NCI-H146 (cell line): ENCODE measurements at regions not wholly inside any gene's neighbourhood (a gene's known extent, or its start where the extent isn't known, plus 50 kb on each side); places are given as distances from the start of the nearest gene placed in this dataset.

Experiments
- DNase-seq: peaks from one replicate; lab custom pipeline; 2025; lab: John Stamatoyannopoulos, UW

- no peak for DNase-seq
Measured at GRCh38 chr22:27205492-27206373, 548.3 kb downstream of the MIAT start.

- no peak for DNase-seq
Measured at GRCh38 chr22:27206374-27207133, 549.2 kb downstream of the MIAT start.

GRCh38 chr22:27207266-27207665 lies 549.9 kb downstream of the MIAT start:
- no peak for DNase-seq

GRCh38 chr22:27207907-27208306 lies 550.5 kb downstream of the MIAT start:
- DNase-seq, result no peak

- DNase-seq, result no peak
Measured at GRCh38 chr22:27210111-27210730, 552.8 kb downstream of the MIAT start.

- DNase-seq, result no peak
Measured at GRCh38 chr22:27212102-27212501, 554.7 kb downstream of the MIAT start.

GRCh38 chr22:27212617-27213177 lies 555.3 kb downstream of the MIAT start:
- no peak for DNase-seq

- no peak for DNase-seq
Measured at GRCh38 chr22:27213294-27213693, 555.9 kb downstream of the MIAT start.

GRCh38 chr22:27213766-27214581 lies 556.6 kb downstream of the MIAT start:
- DNase-seq, result no peak

- DNase-seq, result no peak
Measured at GRCh38 chr22:27214691-27215090, 557.3 kb downstream of the MIAT start.

GRCh38 chr22:27215871-27216270 lies 558.5 kb downstream of the MIAT start:
- no peak for DNase-seq

GRCh38 chr22:27216444-27216843 lies 559.1 kb downstream of the MIAT start:
- no peak for DNase-seq

GRCh38 chr22:27217154-27217553 lies 559.8 kb downstream of the MIAT start:
- DNase-seq, result no peak

- no peak for DNase-seq
Measured at GRCh38 chr22:27218012-27218920, 560.9 kb downstream of the MIAT start.

GRCh38 chr22:27219036-27219435 lies 561.6 kb downstream of the MIAT start:
- no peak for DNase-seq

- DNase-seq, result no peak
Measured at GRCh38 chr22:27220339-27220738, 563.0 kb downstream of the MIAT start.

GRCh38 chr22:27222178-27222577 lies 564.8 kb downstream of the MIAT start:
- no peak for DNase-seq

- no peak for DNase-seq
Measured at GRCh38 chr22:27223317-27224177, 566.2 kb downstream of the MIAT start.
